WTC11 (cell line): ENCODE measurements at regions not wholly inside any gene's neighbourhood (a gene's known extent, or its start where the extent isn't known, plus 50 kb on each side); places are given as distances from the start of the nearest gene placed in this dataset.

Experiments used
- ATAC-seq: fragments of 200-7000 bp; cut with Tn5 transposase; 2 replicates; pipeline ENCODE4 v1.10.0; 2021; ENCODE audit warnings: mild to moderate bottlenecking, moderate library complexity
- CTCF ChIA-PET: fragments of 300-600 bp; sonication (Branson Sonifier 250); formaldehyde crosslinking; loops from one replicate; lab custom pipeline; 2021; ENCODE audit warnings: antibody characterized with exemption; lab: Charles Lee
- POLR2A ChIA-PET: fragments of 350-600 bp; sonication (Branson Sonifier 250); formaldehyde crosslinking; loops from one replicate; lab custom pipeline; 2021; ENCODE audit warnings: antibody characterized with exemption; lab: Charles Lee
- DNase-seq: peaks from one replicate; pipeline ENCODE4 v3.0.0; 2021; ENCODE audit warnings: low spot score
- H3K27ac Mint-ChIP-seq: 2 replicates; pipeline ENCODE4 v1.8.0; 2021; ENCODE audit warnings: mixed read lengths
- H3K27me3 Mint-ChIP-seq: 2 replicates; pipeline ENCODE4 v1.8.0; 2021; ENCODE audit warnings: low read depth, mild to moderate bottlenecking, moderate library complexity, mixed read lengths
- H3K36me3 Mint-ChIP-seq: 2 replicates; pipeline ENCODE4 v1.8.0; 2021; ENCODE audit warnings: mixed read lengths
- H3K4me1 Mint-ChIP-seq: 2 replicates; pipeline ENCODE4 v1.8.0; 2022; ENCODE audit warnings: mixed read lengths
- H3K4me3 Mint-ChIP-seq: 2 replicates; pipeline ENCODE4 v1.8.0; 2021; ENCODE audit warnings: mild to moderate bottlenecking, moderate library complexity, mixed read lengths
- H3K9me3 Mint-ChIP-seq: 2 replicates; pipeline ENCODE4 v1.8.0; 2021; ENCODE audit warnings: mixed read lengths
- ATF2 ChIP-seq: sonication (generic); formaldehyde crosslinking; IDR thresholded peaks from 2 replicates; pipeline ENCODE4 v1.8.1; 2022; ENCODE audit warnings: low read depth, missing genetic modification reagents, borderline replicate concordance
- CREB1 ChIP-seq: sonication (generic); formaldehyde crosslinking; IDR thresholded peaks from 2 replicates; pipeline ENCODE4 v1.8.0; 2023; ENCODE audit warnings: mild to moderate bottlenecking, missing genetic modification reagents
- CREM ChIP-seq: sonication (generic); formaldehyde crosslinking; IDR thresholded peaks from 2 replicates; pipeline ENCODE4 v1.8.1; 2022; ENCODE audit warnings: mild to moderate bottlenecking, missing genetic modification reagents, moderate library complexity
- E2F4 ChIP-seq: sonication (generic); formaldehyde crosslinking; IDR thresholded peaks from 2 replicates; pipeline ENCODE4 v1.8.1; 2022; ENCODE audit warnings: low read depth, mild to moderate bottlenecking, moderate library complexity, missing genetic modification reagents, borderline replicate concordance
- ERG ChIP-seq: fragments of 250-450 bp; sonication (Bioruptor Pico); IDR thresholded peaks from 2 replicates; pipeline ENCODE4 v1.8.0; 2021; ENCODE audit warnings: mild to moderate bottlenecking
- ETV6 ChIP-seq: sonication (generic); formaldehyde crosslinking; IDR thresholded peaks from 2 replicates; pipeline ENCODE4 v1.8.1; 2022; ENCODE audit warnings: mild to moderate bottlenecking, missing genetic modification reagents
- FOXK1 ChIP-seq: sonication (generic); formaldehyde crosslinking; IDR thresholded peaks from 2 replicates; pipeline ENCODE4 v1.8.0; 2022; ENCODE audit warnings: mild to moderate bottlenecking, moderate library complexity, missing genetic modification reagents
- HMGA2 ChIP-seq: fragments of 250-450 bp; sonication (Bioruptor Pico); IDR thresholded peaks from 2 replicates; pipeline ENCODE4 v1.4.0; 2021; ENCODE audit warnings: mild to moderate bottlenecking, moderate library complexity
- NR3C1 ChIP-seq: sonication (generic); formaldehyde crosslinking; conservative IDR thresholded peaks from 2 replicates; pipeline ENCODE4 v1.8.1; 2023; ENCODE audit warnings: low read depth, mild to moderate bottlenecking, missing genetic modification reagents
- TEAD1 ChIP-seq: sonication (generic); formaldehyde crosslinking; IDR thresholded peaks from 2 replicates; pipeline ENCODE4 v1.8.0; 2022; ENCODE audit warnings: mild to moderate bottlenecking, missing genetic modification reagents
- TP53 ChIP-seq: sonication (generic); formaldehyde crosslinking; IDR thresholded peaks from 2 replicates; pipeline ENCODE4 v1.8.1; 2023; ENCODE audit warnings: mild to moderate bottlenecking, missing genetic modification reagents
- ZNF219 ChIP-seq: sonication (generic); formaldehyde crosslinking; IDR thresholded peaks from 2 replicates; pipeline ENCODE4 v1.8.0; 2023; ENCODE audit warnings: missing genetic modification reagents, mild to moderate bottlenecking, borderline replicate concordance
- TF ChIP-seq, protein P1 (sequence below): sonication (generic); formaldehyde crosslinking; IDR thresholded peaks from 2 replicates; pipeline ENCODE4 v1.8.0; 2022; ENCODE audit warnings: missing genetic modification reagents
- TF ChIP-seq, protein P2 (sequence below): sonication (generic); formaldehyde crosslinking; IDR thresholded peaks from 2 replicates; pipeline ENCODE4 v1.8.0; 2022; ENCODE audit warnings: mild to moderate bottlenecking, missing genetic modification reagents
- TF ChIP-seq, protein P3 (sequence below): sonication (generic); formaldehyde crosslinking; IDR thresholded peaks from 2 replicates; pipeline ENCODE4 v1.8.1; 2022; ENCODE audit warnings: mild to moderate bottlenecking, missing genetic modification reagents, moderate library complexity, borderline replicate concordance
- TF ChIP-seq, protein P4 (sequence below): sonication (generic); formaldehyde crosslinking; IDR thresholded peaks from 2 replicates; pipeline ENCODE4 v1.8.1; 2022; ENCODE audit warnings: missing genetic modification reagents, borderline replicate concordance

GRCh38 chr1:189435398-189435797 lies 1042.3 kb downstream of the BRINP3 start:
- DNase-seq, result no peak
- POLR2A ChIA-PET, result no interaction called here
- H3K27ac Mint-ChIP-seq, result no peak overlapping the region
- H3K4me3 Mint-ChIP-seq, result no peak overlapping the region
- ATAC-seq, result no peak
- TF ChIP-seq TEAD1 (no peak), ETV6 (CRISPR knock-in tag) (no peak), HMGA2 (CRISPR knock-in tag) (no peak), ERG (CRISPR knock-in tag) (no peak), ATF2 (CRISPR knock-in tag) (no peak), CREM (CRISPR knock-in tag) (no peak), E2F4 (CRISPR knock-in tag) (no peak), TP53 (no peak), ZNF219 (CRISPR knock-in tag) (no peak), FOXK1 (CRISPR knock-in tag) (no peak), NR3C1 (no peak), CREB1 (CRISPR knock-in tag) (no peak)
- TF ChIP-seq, protein P1, sequence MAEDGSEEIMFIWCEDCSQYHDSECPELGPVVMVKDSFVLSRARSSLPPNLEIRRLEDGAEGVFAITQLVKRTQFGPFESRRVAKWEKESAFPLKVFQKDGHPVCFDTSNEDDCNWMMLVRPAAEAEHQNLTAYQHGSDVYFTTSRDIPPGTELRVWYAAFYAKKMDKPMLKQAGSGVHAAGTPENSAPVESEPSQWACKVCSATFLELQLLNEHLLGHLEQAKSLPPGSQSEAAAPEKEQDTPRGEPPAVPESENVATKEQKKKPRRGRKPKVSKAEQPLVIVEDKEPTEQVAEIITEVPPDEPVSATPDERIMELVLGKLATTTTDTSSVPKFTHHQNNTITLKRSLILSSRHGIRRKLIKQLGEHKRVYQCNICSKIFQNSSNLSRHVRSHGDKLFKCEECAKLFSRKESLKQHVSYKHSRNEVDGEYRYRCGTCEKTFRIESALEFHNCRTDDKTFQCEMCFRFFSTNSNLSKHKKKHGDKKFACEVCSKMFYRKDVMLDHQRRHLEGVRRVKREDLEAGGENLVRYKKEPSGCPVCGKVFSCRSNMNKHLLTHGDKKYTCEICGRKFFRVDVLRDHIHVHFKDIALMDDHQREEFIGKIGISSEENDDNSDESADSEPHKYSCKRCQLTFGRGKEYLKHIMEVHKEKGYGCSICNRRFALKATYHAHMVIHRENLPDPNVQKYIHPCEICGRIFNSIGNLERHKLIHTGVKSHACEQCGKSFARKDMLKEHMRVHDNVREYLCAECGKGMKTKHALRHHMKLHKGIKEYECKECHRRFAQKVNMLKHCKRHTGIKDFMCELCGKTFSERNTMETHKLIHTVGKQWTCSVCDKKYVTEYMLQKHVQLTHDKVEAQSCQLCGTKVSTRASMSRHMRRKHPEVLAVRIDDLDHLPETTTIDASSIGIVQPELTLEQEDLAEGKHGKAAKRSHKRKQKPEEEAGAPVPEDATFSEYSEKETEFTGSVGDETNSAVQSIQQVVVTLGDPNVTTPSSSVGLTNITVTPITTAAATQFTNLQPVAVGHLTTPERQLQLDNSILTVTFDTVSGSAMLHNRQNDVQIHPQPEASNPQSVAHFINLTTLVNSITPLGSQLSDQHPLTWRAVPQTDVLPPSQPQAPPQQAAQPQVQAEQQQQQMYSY, result no peak
- TF ChIP-seq, protein P2, sequence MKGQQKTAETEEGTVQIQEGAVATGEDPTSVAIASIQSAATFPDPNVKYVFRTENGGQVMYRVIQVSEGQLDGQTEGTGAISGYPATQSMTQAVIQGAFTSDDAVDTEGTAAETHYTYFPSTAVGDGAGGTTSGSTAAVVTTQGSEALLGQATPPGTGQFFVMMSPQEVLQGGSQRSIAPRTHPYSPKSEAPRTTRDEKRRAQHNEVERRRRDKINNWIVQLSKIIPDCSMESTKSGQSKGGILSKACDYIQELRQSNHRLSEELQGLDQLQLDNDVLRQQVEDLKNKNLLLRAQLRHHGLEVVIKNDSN (CRISPR knock-in tag), result no peak
- TF ChIP-seq, protein P3, sequence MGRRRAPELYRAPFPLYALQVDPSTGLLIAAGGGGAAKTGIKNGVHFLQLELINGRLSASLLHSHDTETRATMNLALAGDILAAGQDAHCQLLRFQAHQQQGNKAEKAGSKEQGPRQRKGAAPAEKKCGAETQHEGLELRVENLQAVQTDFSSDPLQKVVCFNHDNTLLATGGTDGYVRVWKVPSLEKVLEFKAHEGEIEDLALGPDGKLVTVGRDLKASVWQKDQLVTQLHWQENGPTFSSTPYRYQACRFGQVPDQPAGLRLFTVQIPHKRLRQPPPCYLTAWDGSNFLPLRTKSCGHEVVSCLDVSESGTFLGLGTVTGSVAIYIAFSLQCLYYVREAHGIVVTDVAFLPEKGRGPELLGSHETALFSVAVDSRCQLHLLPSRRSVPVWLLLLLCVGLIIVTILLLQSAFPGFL, result no peak
- TF ChIP-seq, protein P4, sequence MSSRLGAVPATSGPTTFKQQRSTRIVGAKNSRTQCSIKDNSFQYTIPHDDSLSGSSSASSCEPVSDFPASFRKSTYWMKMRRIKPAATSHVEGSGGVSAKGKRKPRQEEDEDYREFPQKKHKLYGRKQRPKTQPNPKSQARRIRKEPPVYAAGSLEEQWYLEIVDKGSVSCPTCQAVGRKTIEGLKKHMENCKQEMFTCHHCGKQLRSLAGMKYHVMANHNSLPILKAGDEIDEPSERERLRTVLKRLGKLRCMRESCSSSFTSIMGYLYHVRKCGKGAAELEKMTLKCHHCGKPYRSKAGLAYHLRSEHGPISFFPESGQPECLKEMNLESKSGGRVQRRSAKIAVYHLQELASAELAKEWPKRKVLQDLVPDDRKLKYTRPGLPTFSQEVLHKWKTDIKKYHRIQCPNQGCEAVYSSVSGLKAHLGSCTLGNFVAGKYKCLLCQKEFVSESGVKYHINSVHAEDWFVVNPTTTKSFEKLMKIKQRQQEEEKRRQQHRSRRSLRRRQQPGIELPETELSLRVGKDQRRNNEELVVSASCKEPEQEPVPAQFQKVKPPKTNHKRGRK (CRISPR knock-in tag), result no peak
- no peaks in the 10 kb centered on the region for H3K36me3 Mint-ChIP-seq
- CTCF ChIA-PET, result no interaction called here
- H3K27me3 Mint-ChIP-seq, result no peaks in the 10 kb centered on the region
- no peaks in the 10 kb centered on the region for H3K4me1 Mint-ChIP-seq
- H3K9me3 Mint-ChIP-seq, result no peaks in the 10 kb centered on the region
